Sigmoid colon (tissue), 6 donors: ENCODE measurements at regions not wholly inside any gene's neighbourhood (a gene's known extent, or its start where the extent isn't known, plus 50 kb on each side); places are given as distances from the start of the nearest gene placed in this dataset.

Experiments used
- DNase-seq: peaks from one replicate; pipeline ENCODE4 v3.0.0-alpha.2; 2019
- H3K27ac ChIP-seq, 4 donors: fragments of 200-600 bp; sonication (generic); one replicate each; pipeline ENCODE4 v1.5.1; 2016 to 2019; ENCODE audit warnings: mild to moderate bottlenecking in 1 of 4
- H3K27me3 ChIP-seq, 3 donors: fragments of 200-600 bp; sonication (generic); one replicate each; pipeline ENCODE4 v1.5.1; 2019; ENCODE audit warnings: mild to moderate bottlenecking in 1 of 3
- H3K36me3 ChIP-seq, 4 donors: fragments of 200-600 bp; sonication (generic); one replicate each; pipeline ENCODE4 v1.5.1; 2016 to 2019
- H3K4me1 ChIP-seq, 4 donors: fragments of 200-600 bp; sonication (generic); one replicate each; pipeline ENCODE4 v1.5.1; 2017 to 2019
- H3K4me3 ChIP-seq, 4 donors: fragments of 200-600 bp; sonication (generic); one replicate each; pipeline ENCODE4 v1.5.1; 2017 to 2019; ENCODE audit warnings: mild to moderate bottlenecking in 2 of 4, moderate library complexity in 1 of 4
- H3K9me3 ChIP-seq, 4 donors: fragments of 200-600 bp in 3 of 4; sonication (generic) in 3 of 4; one replicate each; pipeline versions ENCODE4 v1.5.1 to v1.6.1; 2013 to 2019
- EP300 ChIP-seq, 4 donors: sonication (generic); formaldehyde crosslinking; IDR thresholded peaks; one replicate each; pipeline ENCODE4 v1.6.1; 2017; ENCODE audit warnings: antibody characterized with exemption in 4 of 4
- POLR2A ChIP-seq, 2 donors: fragments of 450-650 bp; IDR thresholded peaks; one replicate each; pipeline ENCODE4 v1.6.1; 2016; ENCODE audit warnings: antibody characterized with exemption in 2 of 2, mild to moderate bottlenecking in 2 of 2, moderate library complexity in 2 of 2
- POLR2AphosphoS5 ChIP-seq, 4 donors: sonication (generic); formaldehyde crosslinking; IDR thresholded peaks; one replicate each; pipeline ENCODE4 v1.6.1; 2017; ENCODE audit warnings: antibody characterized with exemption in 4 of 4
- WGBS, 2 donors: extraction: QIAGEN DNeasy Blood & Tissue Kit; methylation state at CpG; one replicate each; pipeline ENCODE4 v1.1.7; 2013; 5-methylcytosine and 5-hydroxymethylcytosine counted together
- intact Hi-C: fragments of 100-400 bp; cut with DNase I; formaldehyde crosslinking; loops from one replicate; pipeline ENCODE4 v1.15.1; 2023
- TF ChIP-seq, protein P1 (sequence below), 4 experiments: fragments of 450-650 bp in 3 of 4; fragments of 200-600 bp in 1 of 4; IDR thresholded peaks; one replicate each; pipeline ENCODE4 v1.5.1; 2016 to 2019; ENCODE audit warnings: antibody characterized with exemption in 4 of 4, mild to moderate bottlenecking in 3 of 4, moderate library complexity in 2 of 4
- donor health status: healthy with polysubstance abuse.
- donor health status: healthy.

DNA sequence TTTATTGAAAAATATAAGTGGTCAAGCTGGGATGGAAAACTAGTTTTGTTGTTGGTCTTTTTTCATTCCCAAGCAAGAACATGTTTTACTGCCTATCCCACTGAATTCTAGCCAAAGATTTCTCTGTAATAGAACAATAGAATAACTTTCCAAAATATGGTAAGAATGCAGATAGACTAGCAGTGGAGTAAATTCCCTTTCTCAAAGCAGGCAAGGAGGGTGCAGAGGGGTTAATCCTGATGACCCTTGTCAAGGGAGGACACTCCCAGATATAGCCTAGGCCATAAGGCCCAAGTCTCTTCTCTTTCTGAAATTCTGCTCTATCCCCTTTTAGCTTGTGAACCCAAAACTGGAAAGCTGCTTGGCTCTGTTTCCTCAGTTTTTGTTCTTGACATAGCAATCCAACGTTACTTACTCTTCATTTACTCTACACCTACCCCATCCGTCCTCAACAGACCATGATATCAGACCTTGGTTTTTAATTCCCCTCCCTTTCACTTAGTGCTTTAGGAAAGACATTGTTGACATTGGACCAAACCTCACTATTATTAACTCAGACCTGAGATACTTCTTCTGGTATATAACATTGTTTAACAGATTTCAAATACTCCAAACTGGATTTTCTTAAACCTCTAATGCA, 453.6 kb upstream of the THBS1 start:
- 39 to 65% methylated on average over 2 of the region's 2 CpGs for WGBS, 2 donors
- TF ChIP-seq EP300 (IDR thresholded peaks at IDR 0.05), result no peak
- TF ChIP-seq, protein P1, sequence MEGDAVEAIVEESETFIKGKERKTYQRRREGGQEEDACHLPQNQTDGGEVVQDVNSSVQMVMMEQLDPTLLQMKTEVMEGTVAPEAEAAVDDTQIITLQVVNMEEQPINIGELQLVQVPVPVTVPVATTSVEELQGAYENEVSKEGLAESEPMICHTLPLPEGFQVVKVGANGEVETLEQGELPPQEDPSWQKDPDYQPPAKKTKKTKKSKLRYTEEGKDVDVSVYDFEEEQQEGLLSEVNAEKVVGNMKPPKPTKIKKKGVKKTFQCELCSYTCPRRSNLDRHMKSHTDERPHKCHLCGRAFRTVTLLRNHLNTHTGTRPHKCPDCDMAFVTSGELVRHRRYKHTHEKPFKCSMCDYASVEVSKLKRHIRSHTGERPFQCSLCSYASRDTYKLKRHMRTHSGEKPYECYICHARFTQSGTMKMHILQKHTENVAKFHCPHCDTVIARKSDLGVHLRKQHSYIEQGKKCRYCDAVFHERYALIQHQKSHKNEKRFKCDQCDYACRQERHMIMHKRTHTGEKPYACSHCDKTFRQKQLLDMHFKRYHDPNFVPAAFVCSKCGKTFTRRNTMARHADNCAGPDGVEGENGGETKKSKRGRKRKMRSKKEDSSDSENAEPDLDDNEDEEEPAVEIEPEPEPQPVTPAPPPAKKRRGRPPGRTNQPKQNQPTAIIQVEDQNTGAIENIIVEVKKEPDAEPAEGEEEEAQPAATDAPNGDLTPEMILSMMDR (IDR thresholded peaks at IDR 0.05), result no peak
- no peak for TF ChIP-seq POLR2AphosphoS5 (IDR thresholded peaks at IDR 0.05)
- no peak for TF ChIP-seq POLR2A (IDR thresholded peaks at IDR 0.05)
- Histone ChIP-seq H3K4me3 (no peak overlapping the region), H3K27me3 (no peaks in the 10 kb centered on the region), H3K9me3 (no peaks in the 10 kb centered on the region), H3K27ac (peak overlapping the region; percentile 55 to 83 (median 66)), H3K4me1 (peaks cover 0 to 64% (median 37%) of the 10 kb centered on the region in 4 donors), H3K36me3 (no peaks in the 10 kb centered on the region)
- DNase-seq, result no peak
- intact Hi-C loops, result no loop called here

DNA sequence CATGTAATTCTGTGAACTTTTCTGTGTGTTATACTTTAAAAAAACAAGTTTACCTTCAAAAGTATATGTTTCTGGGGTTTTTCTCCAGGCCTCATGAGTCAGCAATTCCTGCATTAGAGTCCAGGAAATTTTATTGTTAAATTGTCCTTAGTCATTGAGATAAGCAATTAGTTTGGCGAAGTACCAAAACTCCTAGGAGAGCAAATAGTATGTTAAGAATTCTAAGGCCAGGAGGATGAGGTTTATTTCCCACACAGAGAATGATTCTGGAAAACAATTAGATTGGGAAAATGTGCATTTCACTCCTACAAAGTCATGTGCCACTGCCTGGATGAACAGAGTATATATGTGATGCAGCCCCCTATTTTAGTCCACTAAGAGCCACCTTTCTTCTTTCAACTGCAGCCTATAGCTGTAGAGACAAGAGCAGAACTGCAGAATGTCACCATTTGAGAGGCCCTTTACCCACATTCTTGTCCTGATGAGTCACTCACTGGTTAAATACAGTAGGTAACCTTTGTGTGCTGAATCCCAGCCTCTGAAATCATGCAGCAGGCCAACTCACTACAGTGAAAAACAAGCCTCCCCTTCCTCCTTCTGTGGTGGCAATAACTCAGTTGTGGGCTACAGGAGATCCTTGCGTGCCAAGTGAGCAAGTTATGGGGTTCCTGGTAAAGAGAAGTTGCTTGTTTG, 452.8 kb upstream of the THBS1 start:
- peak overlapping the region; percentile 55 to 83 (median 66) for H3K27ac ChIP-seq
- H3K4me1 ChIP-seq, result peaks cover 0 to 72% (median 40%) of the 10 kb centered on the region in 4 donors
- no peaks in the 10 kb centered on the region for H3K9me3 ChIP-seq
- WGBS, 2 donors, result 16 to 53% methylated on average over 2 of the region's 2 CpGs
- peak in 1 of 4 donors; percentile 24 for TF ChIP-seq POLR2AphosphoS5 (IDR thresholded peaks at IDR 0.05)
- TF ChIP-seq POLR2A (IDR thresholded peaks at IDR 0.05), result no peak
- intact Hi-C loops, result no loop called here
- no peaks in the 10 kb centered on the region for H3K27me3 ChIP-seq
- DNase-seq, result no peak
- no peak overlapping the region for H3K4me3 ChIP-seq
- no peaks in the 10 kb centered on the region for H3K36me3 ChIP-seq

DNA sequence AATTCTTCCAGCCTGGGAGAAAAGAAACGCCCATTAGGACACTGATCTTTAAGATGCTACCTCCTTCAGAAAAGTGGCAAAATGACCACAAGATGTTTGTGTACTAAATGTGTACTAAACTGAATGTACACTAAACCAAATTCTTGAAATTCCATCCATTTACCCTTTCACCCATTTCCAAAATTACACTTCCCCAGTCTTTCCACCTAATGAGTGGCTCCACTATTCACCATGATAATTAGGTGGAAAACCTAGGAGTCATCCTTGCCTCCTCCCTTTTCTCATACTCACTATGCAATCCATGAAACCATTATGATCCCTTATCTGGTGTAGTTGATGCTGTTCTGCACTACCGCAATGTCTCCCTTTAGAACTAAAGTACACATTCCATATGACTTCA, 452.1 kb upstream of the THBS1 start:
- 83 to 86% methylated on average over 2 of the region's 2 CpGs for WGBS, 2 donors
- H3K4me1 ChIP-seq, result peaks cover 0 to 79% (median 44%) of the 10 kb centered on the region in 4 donors
- no peaks in the 10 kb centered on the region for H3K9me3 ChIP-seq

DNA sequence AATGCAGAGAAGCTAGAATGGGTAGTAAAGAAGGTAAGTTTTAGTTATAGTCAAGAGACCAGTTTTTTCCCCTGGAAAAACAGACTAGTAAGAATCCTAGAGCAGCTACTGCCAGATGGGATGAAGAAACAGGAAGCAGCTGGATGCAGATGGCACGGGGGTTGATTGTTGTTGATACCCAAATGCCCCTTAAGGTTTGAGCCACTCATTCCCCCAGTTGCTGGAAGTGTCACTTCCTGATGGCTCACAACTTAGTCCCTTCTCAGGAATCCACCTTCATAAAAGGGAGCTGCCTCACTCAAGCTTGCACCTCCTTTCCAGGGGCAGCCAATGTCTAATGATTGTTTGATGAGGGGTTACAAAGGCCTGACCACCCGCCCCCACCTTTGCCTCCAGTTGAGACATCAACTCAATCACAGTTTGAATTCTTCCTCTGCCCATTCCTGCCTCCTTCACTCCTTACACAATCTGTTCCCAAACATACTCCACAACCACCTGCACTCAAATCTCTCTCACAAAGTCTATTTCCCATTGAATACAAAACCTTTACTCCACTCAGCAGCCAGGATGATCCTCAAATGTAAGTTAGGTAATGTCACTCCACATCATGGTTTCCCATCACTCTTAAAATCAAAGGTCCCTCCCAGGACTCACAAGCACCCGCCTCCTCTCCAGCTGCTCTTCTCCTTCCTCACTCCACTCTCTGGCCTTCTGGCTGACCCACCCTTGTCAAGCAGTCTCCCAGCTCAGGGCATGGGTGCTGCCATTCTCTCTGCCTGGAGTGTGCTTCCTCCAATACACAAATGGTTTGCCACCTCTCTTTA, 450.1 kb upstream of the THBS1 start:
- TF ChIP-seq POLR2AphosphoS5 (IDR thresholded peaks at IDR 0.05), result no peak
- TF ChIP-seq, protein P1 (IDR thresholded peaks at IDR 0.05), result no peak
- TF ChIP-seq EP300 (IDR thresholded peaks at IDR 0.05), result no peak
- TF ChIP-seq POLR2A (IDR thresholded peaks at IDR 0.05), result no peak
- peaks cover 0 to 78% (median 42%) of the 10 kb centered on the region in 4 donors for H3K4me1 ChIP-seq
- no peaks in the 10 kb centered on the region for H3K27me3 ChIP-seq
- no peaks in the 10 kb centered on the region for H3K36me3 ChIP-seq
- H3K4me3 ChIP-seq, result no peak overlapping the region
- intact Hi-C loops, result no loop called here
- H3K27ac ChIP-seq, result peak overlapping the region in 2 of 4 donors; percentile 78 to 83
- no peak for DNase-seq
- WGBS, 2 donors, result 72 to 87% methylated on average over 3 of the region's 3 CpGs
- no peaks in the 10 kb centered on the region for H3K9me3 ChIP-seq

More for the DNA sequence above, 452.1 kb upstream of the THBS1 start:
- H3K36me3 ChIP-seq, result no peaks in the 10 kb centered on the region
- DNase-seq, result no peak
- H3K27ac ChIP-seq, result peak overlapping the region; percentile 55 to 83 (median 66)
- no peaks in the 10 kb centered on the region for H3K27me3 ChIP-seq
- TF ChIP-seq POLR2A (IDR thresholded peaks at IDR 0.05), result no peak
- no peak for TF ChIP-seq POLR2AphosphoS5 (IDR thresholded peaks at IDR 0.05)
- TF ChIP-seq, protein P1 (IDR thresholded peaks at IDR 0.05), result no peak
- no peak for TF ChIP-seq EP300 (IDR thresholded peaks at IDR 0.05)
- intact Hi-C loops, result no loop called here
- H3K4me3 ChIP-seq, result no peak overlapping the region

DNA sequence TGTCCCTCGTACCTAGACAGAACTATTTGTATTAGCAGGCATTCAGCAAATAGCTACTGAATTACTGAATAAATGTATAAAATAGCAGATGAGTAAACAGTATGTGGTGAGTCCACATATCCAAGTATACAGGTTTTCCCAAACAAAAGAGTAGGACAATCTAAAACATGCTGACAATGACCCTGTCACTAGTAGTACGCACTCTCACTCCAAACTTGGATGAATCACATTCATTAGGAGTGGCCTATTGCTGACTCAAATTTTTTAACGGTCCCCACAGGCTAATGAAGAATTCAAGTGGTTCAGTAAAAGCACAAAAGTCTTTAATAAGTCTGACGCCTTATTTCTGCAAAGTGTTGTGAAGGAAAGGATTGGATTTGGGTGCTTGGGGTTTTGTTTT, 449.3 kb upstream of the THBS1 start:
- H3K27me3 ChIP-seq, result no peaks in the 10 kb centered on the region
- DNase-seq, result no peak
- intact Hi-C loops, result no loop called here
- H3K9me3 ChIP-seq, result no peaks in the 10 kb centered on the region
- no peak for TF ChIP-seq POLR2A (IDR thresholded peaks at IDR 0.05)
- no peak for TF ChIP-seq POLR2AphosphoS5 (IDR thresholded peaks at IDR 0.05)
- TF ChIP-seq, protein P1 (IDR thresholded peaks at IDR 0.05), result no peak
- no peak for TF ChIP-seq EP300 (IDR thresholded peaks at IDR 0.05)
- H3K27ac ChIP-seq, result peak overlapping the region in 3 of 4 donors; percentile 78 to 83 (median 80)
- H3K4me3 ChIP-seq, result no peak overlapping the region
- WGBS, 2 donors, result 89 to 91% methylated on average over 4 of the region's 4 CpGs
- no peaks in the 10 kb centered on the region for H3K36me3 ChIP-seq
- H3K4me1 ChIP-seq, result peaks cover 0 to 77% (median 41%) of the 10 kb centered on the region in 4 donors
